HG02970 (cell line): ENCODE measurements at regions not wholly inside any gene's neighbourhood (a gene's known extent, or its start where the extent isn't known, plus 50 kb on each side); places are given as distances from the start of the nearest gene placed in this dataset.

Experiments
- ATAC-seq: cut with Tn5 transposase; IDR thresholded peaks from one replicate; pipeline ENCODE4 v1.9.1; 2021; ENCODE audit warnings: mild to moderate bottlenecking, moderate library complexity, moderate number of reproducible peaks; ENCODE audit not compliant: unreplicated experiment, low FRiP score

- no peak for ATAC-seq
These were observed 63.0 kb downstream of the INSIG1 start for GRCh38 chr7:155360495-155361345.

GRCh38 chr7:155361346-155361680 lies 63.6 kb downstream of the INSIG1 start:
- no peak for ATAC-seq

GRCh38 chr7:155361947-155362346 lies 64.3 kb downstream of the INSIG1 start:
- ATAC-seq = no peak

GRCh38 chr7:155362380-155363145 lies 64.9 kb downstream of the INSIG1 start:
- no peak for ATAC-seq

GRCh38 chr7:155363146-155363539 lies 65.5 kb downstream of the INSIG1 start:
- no peak for ATAC-seq

- ATAC-seq = no peak
These were observed 66.3 kb downstream of the INSIG1 start for GRCh38 chr7:155363852-155364600.

GRCh38 chr7:155365146-155365874 lies 67.6 kb downstream of the INSIG1 start:
- ATAC-seq = no peak

GRCh38 chr7:155368894-155369600 lies 71.4 kb downstream of the INSIG1 start:
- no peak for ATAC-seq

- no peak for ATAC-seq
These were observed 72.1 kb downstream of the INSIG1 start for GRCh38 chr7:155369766-155370165.

- no peak for ATAC-seq
These were observed 73.7 kb downstream of the INSIG1 start for GRCh38 chr7:155371331-155371883.

GRCh38 chr7:155371884-155372781 lies 74.5 kb downstream of the INSIG1 start:
- no peak for ATAC-seq

GRCh38 chr7:155372782-155373358 lies 75.2 kb downstream of the INSIG1 start:
- ATAC-seq = no peak

- no peak for ATAC-seq
These were observed 75.9 kb downstream of the INSIG1 start for GRCh38 chr7:155373359-155374273.

GRCh38 chr7:155374276-155375252 lies 76.9 kb downstream of the INSIG1 start:
- ATAC-seq = no peak

- ATAC-seq = no peak
These were observed 77.9 kb downstream of the INSIG1 start for GRCh38 chr7:155375337-155376277.
